D721Med (cell line): ENCODE measurements at regions not wholly inside any gene's neighbourhood (a gene's known extent, or its start where the extent isn't known, plus 50 kb on each side); places are given as distances from the start of the nearest gene placed in this dataset.
"Not testable (repeated sequence)": the region's sequence is repeated elsewhere in the genome, so short reads cannot be mapped to it uniquely, and the experiment has no call there.

Source experiments
- DNase-seq: peaks from one replicate; pipeline ENCODE4 v3.0.0; 2011; ENCODE audit warnings: low spot score; ENCODE audit not compliant: insufficient read length
- FAIRE-seq: peaks from 2 replicates; lab custom pipeline; 2011; peaks lifted over from hg19 to GRCh38; lab: Jason Lieb, UNC
- TF ChIP-seq, protein P1 (sequence below): IDR thresholded peaks from 2 replicates; pipeline ENCODE4 v1.5.1; 2012; ENCODE audit warnings: mild to moderate bottlenecking, control low read depth; ENCODE audit not compliant: insufficient read depth; ENCODE audit errors: missing control alignments

- DNase-seq (no peak), FAIRE-seq (no peak)
- TF ChIP-seq, protein P1, sequence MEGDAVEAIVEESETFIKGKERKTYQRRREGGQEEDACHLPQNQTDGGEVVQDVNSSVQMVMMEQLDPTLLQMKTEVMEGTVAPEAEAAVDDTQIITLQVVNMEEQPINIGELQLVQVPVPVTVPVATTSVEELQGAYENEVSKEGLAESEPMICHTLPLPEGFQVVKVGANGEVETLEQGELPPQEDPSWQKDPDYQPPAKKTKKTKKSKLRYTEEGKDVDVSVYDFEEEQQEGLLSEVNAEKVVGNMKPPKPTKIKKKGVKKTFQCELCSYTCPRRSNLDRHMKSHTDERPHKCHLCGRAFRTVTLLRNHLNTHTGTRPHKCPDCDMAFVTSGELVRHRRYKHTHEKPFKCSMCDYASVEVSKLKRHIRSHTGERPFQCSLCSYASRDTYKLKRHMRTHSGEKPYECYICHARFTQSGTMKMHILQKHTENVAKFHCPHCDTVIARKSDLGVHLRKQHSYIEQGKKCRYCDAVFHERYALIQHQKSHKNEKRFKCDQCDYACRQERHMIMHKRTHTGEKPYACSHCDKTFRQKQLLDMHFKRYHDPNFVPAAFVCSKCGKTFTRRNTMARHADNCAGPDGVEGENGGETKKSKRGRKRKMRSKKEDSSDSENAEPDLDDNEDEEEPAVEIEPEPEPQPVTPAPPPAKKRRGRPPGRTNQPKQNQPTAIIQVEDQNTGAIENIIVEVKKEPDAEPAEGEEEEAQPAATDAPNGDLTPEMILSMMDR, result no peak
Measured at GRCh38 chr10:70981936-70982335, 93.6 kb upstream of the PCBD1 start.

- FAIRE-seq, result no peak
- no peak for DNase-seq
- TF ChIP-seq, protein P1, result no peak
Measured at GRCh38 chr10:70982443-70982842, 94.1 kb upstream of the PCBD1 start.

DNA sequence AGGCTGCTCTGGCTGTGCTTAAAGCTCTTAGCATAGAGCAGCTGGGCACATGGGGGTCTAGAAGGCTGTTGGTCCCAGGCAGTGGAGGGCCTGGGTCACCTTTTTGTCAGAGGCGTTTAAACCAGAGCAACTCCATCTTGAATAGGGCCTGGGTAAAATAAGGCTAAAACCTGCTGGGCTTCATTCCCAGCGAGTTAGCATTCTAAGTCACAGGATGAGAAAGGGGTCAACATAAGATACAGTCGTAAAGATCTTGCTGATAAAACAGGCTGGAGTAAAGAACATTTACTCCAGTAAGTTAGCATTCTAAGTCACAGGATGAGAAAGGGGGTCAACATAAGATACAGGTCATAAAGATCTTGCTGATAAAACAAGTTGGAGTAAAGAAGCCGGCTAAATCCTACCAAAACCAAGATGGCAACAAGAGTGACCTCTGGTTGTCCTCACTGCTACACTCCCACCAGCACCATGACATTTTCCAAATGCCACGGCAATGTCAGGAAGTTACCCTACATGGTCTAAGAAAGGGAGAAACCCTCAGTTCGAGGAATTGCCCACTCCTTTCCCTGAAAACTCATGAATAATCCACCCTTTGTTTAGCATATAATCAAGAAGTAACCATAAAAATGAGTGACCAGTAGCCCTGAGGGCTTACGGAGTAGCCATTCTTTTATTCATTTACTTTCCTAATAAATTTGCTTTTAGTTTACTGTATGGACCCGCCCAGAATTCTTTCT is 96.8 kb upstream of the PCBD1 start:
- DNase-seq (no peak), FAIRE-seq (no peak)
- TF ChIP-seq, protein P1, result no peak

DNA sequence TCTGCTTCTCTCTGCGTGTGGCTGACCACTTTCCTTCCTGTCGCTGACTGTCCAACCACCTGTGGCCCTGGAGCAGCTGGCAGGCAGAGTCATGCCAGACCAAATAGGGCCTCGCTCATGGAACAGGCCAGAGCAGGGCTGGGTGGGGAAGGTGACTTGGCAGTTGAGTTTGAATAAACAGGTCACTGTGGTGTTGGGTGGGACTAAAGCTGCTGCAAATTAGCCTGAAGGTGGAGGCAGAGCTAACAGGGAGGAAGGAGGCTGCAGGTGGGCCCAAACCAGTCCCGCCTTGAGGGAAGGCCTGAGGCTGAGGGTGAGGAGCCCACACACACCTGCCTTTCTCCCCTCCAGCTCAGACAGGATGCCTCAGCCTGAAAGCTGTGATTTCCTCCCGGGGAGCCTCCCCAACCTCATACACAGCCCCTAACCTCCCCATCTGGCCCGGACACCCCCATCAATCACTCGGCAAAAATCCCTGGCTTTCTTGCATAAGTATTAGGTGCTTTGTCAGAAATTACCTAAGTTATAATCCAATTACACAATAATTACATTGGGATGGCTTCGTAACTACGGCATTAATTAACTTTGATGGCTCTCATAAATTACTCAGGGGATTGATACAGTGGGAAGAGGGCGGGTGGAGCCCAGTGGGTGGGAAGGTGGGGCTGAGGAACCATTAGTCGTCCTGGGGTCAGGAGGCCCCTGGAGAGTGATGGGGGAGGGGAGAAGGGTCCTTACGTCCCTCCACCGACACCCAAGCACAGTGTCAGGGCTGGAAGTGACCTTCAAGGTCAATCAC is 97.7 kb upstream of the PCBD1 start:
- FAIRE-seq (no peak), DNase-seq (no peak)
- TF ChIP-seq, protein P1, result no peak

GRCh38 chr10:70986623-70986950 is 98.2 kb upstream of the PCBD1 start:
- TF ChIP-seq, protein P1, result no peak
- FAIRE-seq (no peak), DNase-seq (no peak)

- FAIRE-seq (no peak), DNase-seq (no peak)
- TF ChIP-seq, protein P1, result no peak
Measured at GRCh38 chr10:70987396-70988130, 99.2 kb upstream of the PCBD1 start.

DNA sequence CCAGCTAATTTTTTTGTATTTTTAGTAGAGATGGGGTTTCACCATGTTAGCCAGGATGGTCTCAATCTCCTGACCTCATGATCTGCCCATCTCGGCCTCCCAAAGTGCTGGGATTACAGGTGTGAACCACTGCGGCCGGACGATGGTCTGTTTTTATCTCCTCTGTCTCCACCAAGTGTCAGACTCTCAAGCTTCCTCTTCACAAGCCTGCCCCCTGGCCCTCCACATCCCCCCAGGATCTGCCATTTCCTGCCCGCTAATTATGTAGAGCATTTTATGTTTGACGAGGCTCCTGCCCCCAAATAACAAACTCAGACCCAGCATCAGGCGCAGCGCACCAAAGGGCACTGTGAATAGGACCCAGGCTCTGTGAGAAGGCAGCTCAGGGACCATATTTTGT is 101.8 kb upstream of the PCBD1 start:
- FAIRE-seq, DNase-seq: not testable (repeated sequence)
